Neural crest cell (in vitro differentiated cells): ENCODE measurements at regions not wholly inside any gene's neighbourhood (a gene's known extent, or its start where the extent isn't known, plus 50 kb on each side); places are given as distances from the start of the nearest gene placed in this dataset.
"Not testable (repeated sequence)": the region's sequence is repeated elsewhere in the genome, so short reads cannot be mapped to it uniquely, and the experiment has no call there.

Experiments
- DNase-seq: peaks from one replicate; pipeline ENCODE4 v3.0.0; 2021; ENCODE audit warnings: low read depth, mixed read lengths, low spot score
- H3K27ac Mint-ChIP-seq: one replicate; pipeline ENCODE4 v1.8.0; 2021; ENCODE audit warnings: mild to moderate bottlenecking, mixed read lengths; ENCODE audit not compliant: unreplicated experiment
- H3K27me3 Mint-ChIP-seq: 2 replicates; pipeline ENCODE4 v1.8.0; 2021; ENCODE audit warnings: low read depth, mild to moderate bottlenecking, mixed read lengths
- H3K36me3 Mint-ChIP-seq: 2 replicates; pipeline ENCODE4 v1.8.0; 2021; ENCODE audit warnings: low read depth, mild to moderate bottlenecking, mixed read lengths
- H3K4me1 Mint-ChIP-seq: 2 replicates; pipeline ENCODE4 v1.8.0; 2021; ENCODE audit warnings: mixed read lengths
- H3K4me3 Mint-ChIP-seq: one replicate; pipeline ENCODE4 v1.8.0; 2021; ENCODE audit warnings: mild to moderate bottlenecking, mixed read lengths
- H3K9me3 Mint-ChIP-seq: 2 replicates; pipeline ENCODE4 v1.8.0; 2021; ENCODE audit warnings: mixed read lengths
- CTCF ChIP-seq: fragments of 200-600 bp; sonication (generic); conservative IDR thresholded peaks from 2 replicates; pipeline ENCODE4 v1.5.0; 2021; ENCODE audit warnings: antibody characterized with exemption, mild to moderate bottlenecking

GRCh38 chr2:192901446-192901845 lies 706.7 kb upstream of the TMEFF2 start:
- DNase-seq = no peak
- Mint-ChIP-seq H3K4me1 (no peaks in the 10 kb centered on the region), H3K36me3 (no peaks in the 10 kb centered on the region), H3K27ac (no peak overlapping the region), H3K9me3 (no peaks in the 10 kb centered on the region), H3K27me3 (no peaks in the 10 kb centered on the region), H3K4me3 (no peak overlapping the region)
- no peak for TF ChIP-seq CTCF

GRCh38 chr2:192899466-192899865 lies 704.7 kb upstream of the TMEFF2 start:
- Mint-ChIP-seq H3K9me3 (peaks cover 2% of the 10 kb centered on the region), H3K27me3 (no peaks in the 10 kb centered on the region), H3K36me3 (no peaks in the 10 kb centered on the region), H3K4me1 (no peaks in the 10 kb centered on the region), H3K4me3 (no peak overlapping the region), H3K27ac (no peak overlapping the region)
- no peak for TF ChIP-seq CTCF
- no peak for DNase-seq

- H3K4me1 Mint-ChIP-seq, H3K9me3 Mint-ChIP-seq, H3K36me3 Mint-ChIP-seq, H3K27me3 Mint-ChIP-seq, DNase-seq, H3K4me3 Mint-ChIP-seq, H3K27ac Mint-ChIP-seq: not testable (repeated sequence)
Measured at GRCh38 chr2:192893976-192894375, 699.2 kb upstream of the TMEFF2 start.

GRCh38 chr2:192888109-192888508 lies 693.4 kb upstream of the TMEFF2 start:
- Mint-ChIP-seq H3K36me3 (no peaks in the 10 kb centered on the region), H3K9me3 (no peaks in the 10 kb centered on the region), H3K4me3 (no peak overlapping the region), H3K27ac (no peak overlapping the region), H3K4me1 (no peaks in the 10 kb centered on the region), H3K27me3 (no peaks in the 10 kb centered on the region)
- TF ChIP-seq CTCF = no peak
- no peak for DNase-seq

- no peak for TF ChIP-seq CTCF
Measured at GRCh38 chr2:192887337-192887736, 692.6 kb upstream of the TMEFF2 start.

GRCh38 chr2:192886636-192887035 lies 691.9 kb upstream of the TMEFF2 start:
- TF ChIP-seq CTCF = no peak
- H3K4me1 Mint-ChIP-seq = no peaks in the 10 kb centered on the region
- DNase-seq = no peak
- H3K27ac Mint-ChIP-seq = no peak overlapping the region
- no peaks in the 10 kb centered on the region for H3K27me3 Mint-ChIP-seq
- H3K9me3 Mint-ChIP-seq = no peaks in the 10 kb centered on the region
- no peak overlapping the region for H3K4me3 Mint-ChIP-seq
- no peaks in the 10 kb centered on the region for H3K36me3 Mint-ChIP-seq

More at GRCh38 chr2:192887337-192887736, 692.6 kb upstream of the TMEFF2 start:
- H3K9me3 Mint-ChIP-seq = no peaks in the 10 kb centered on the region
- no peak for DNase-seq
- H3K36me3 Mint-ChIP-seq = no peaks in the 10 kb centered on the region
- H3K4me3 Mint-ChIP-seq = no peak overlapping the region
- H3K27me3 Mint-ChIP-seq = no peaks in the 10 kb centered on the region
- no peaks in the 10 kb centered on the region for H3K4me1 Mint-ChIP-seq
- H3K27ac Mint-ChIP-seq = no peak overlapping the region
